Esophagus squamous epithelium (tissue), 5 donors: ENCODE measurements at regions not wholly inside any gene's neighbourhood (a gene's known extent, or its start where the extent isn't known, plus 50 kb on each side); places are given as distances from the start of the nearest gene placed in this dataset.

Experiments used
- DNase-seq: peaks from one replicate; lab custom pipeline; 2025; lab: John Stamatoyannopoulos, UW
- H3K27ac ChIP-seq, 4 donors: fragments of 200-600 bp; sonication (generic); one replicate each; pipeline ENCODE4 v1.5.1; 2016 to 2019; ENCODE audit warnings: mild to moderate bottlenecking in 1 of 4
- H3K27me3 ChIP-seq, 4 donors: fragments of 200-600 bp; sonication (generic); 1 replicate in 3 of 4; 2 replicates in 1 of 4; pipeline versions ENCODE4 v1.5.1 to v1.6.0; 2017 to 2021; ENCODE audit warnings: antibody characterized with exemption in 1 of 4
- H3K36me3 ChIP-seq, 3 donors: fragments of 200-600 bp; sonication (generic); one replicate each; pipeline ENCODE4 v1.5.1; 2016 to 2019
- H3K4me1 ChIP-seq, 3 donors: fragments of 200-600 bp; sonication (generic); one replicate each; pipeline ENCODE4 v1.5.1; 2017 to 2019
- H3K4me3 ChIP-seq, 4 donors: fragments of 200-600 bp; sonication (generic); 1 replicate in 3 of 4; 2 replicates in 1 of 4; pipeline ENCODE4 v1.5.1; 2016 to 2019; ENCODE audit warnings: mild to moderate bottlenecking in 2 of 4, moderate library complexity in 1 of 4
- H3K9me3 ChIP-seq, 3 donors: fragments of 200-600 bp; sonication (generic); one replicate each; pipeline ENCODE4 v1.5.1; 2016 to 2019
- POLR2A ChIP-seq, 4 donors: fragments of 450-650 bp; IDR thresholded peaks; one replicate each; pipeline ENCODE4 v1.6.1; 2017; ENCODE audit warnings: antibody characterized with exemption in 4 of 4, mild to moderate bottlenecking in 4 of 4, moderate library complexity in 3 of 4
- WGBS, 2 donors: methylation state at CpG; one replicate each; pipeline ENCODE4 v1.1.5; 2018; 5-methylcytosine and 5-hydroxymethylcytosine counted together
- intact Hi-C: fragments of 100-400 bp; cut with DNase I; formaldehyde crosslinking; loops from one replicate; pipeline ENCODE4 v1.15.0; 2022
- TF ChIP-seq, protein P1 (sequence below), 6 experiments: fragments of 450-650 bp in 4 of 6; fragments of 200-600 bp in 2 of 6; sonication (generic) in 2 of 6; IDR thresholded peaks; one replicate each; pipeline ENCODE4 v1.5.1; 2016 to 2019; ENCODE audit warnings: antibody characterized with exemption in 6 of 6, mild to moderate bottlenecking in 4 of 6, moderate library complexity in 4 of 6
- donor health status: DM: yes; HTN: yes; CAD: no.

DNA sequence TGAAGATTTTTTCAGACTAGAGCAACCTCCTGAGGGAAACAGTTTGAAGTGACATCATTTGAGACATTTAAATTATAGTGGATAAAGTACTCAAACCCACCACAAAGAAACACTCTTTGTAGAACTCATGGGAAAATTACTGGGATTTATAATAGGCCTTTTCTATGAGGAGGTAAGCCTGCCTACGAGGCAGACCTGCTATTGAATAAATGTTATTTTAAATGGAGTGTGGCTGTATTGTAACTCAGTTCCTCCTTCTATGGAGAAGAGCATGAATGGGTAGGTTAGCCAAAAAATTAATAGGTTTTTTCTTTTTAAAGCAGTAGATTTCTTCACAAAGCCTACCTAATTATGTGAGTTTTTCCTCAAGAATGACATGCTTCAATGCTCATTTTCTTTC is 63.7 kb upstream of the PLEKHA5 start:
- Histone ChIP-seq H3K27me3 (no peaks in the 10 kb centered on the region), H3K36me3 (no peaks in the 10 kb centered on the region), H3K9me3 (no peaks in the 10 kb centered on the region), H3K27ac (no peak overlapping the region), H3K4me1 (no peaks in the 10 kb centered on the region), H3K4me3 (no peak overlapping the region)
- DNase-seq = no peak
- intact Hi-C loops = no loop called here
- 63 to 89% methylated on average over 1 of the region's 1 CpG for WGBS, 2 donors
- TF ChIP-seq, protein P1, sequence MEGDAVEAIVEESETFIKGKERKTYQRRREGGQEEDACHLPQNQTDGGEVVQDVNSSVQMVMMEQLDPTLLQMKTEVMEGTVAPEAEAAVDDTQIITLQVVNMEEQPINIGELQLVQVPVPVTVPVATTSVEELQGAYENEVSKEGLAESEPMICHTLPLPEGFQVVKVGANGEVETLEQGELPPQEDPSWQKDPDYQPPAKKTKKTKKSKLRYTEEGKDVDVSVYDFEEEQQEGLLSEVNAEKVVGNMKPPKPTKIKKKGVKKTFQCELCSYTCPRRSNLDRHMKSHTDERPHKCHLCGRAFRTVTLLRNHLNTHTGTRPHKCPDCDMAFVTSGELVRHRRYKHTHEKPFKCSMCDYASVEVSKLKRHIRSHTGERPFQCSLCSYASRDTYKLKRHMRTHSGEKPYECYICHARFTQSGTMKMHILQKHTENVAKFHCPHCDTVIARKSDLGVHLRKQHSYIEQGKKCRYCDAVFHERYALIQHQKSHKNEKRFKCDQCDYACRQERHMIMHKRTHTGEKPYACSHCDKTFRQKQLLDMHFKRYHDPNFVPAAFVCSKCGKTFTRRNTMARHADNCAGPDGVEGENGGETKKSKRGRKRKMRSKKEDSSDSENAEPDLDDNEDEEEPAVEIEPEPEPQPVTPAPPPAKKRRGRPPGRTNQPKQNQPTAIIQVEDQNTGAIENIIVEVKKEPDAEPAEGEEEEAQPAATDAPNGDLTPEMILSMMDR (IDR thresholded peaks at IDR 0.05) = no peak
- TF ChIP-seq POLR2A (IDR thresholded peaks at IDR 0.05) = no peak

DNA sequence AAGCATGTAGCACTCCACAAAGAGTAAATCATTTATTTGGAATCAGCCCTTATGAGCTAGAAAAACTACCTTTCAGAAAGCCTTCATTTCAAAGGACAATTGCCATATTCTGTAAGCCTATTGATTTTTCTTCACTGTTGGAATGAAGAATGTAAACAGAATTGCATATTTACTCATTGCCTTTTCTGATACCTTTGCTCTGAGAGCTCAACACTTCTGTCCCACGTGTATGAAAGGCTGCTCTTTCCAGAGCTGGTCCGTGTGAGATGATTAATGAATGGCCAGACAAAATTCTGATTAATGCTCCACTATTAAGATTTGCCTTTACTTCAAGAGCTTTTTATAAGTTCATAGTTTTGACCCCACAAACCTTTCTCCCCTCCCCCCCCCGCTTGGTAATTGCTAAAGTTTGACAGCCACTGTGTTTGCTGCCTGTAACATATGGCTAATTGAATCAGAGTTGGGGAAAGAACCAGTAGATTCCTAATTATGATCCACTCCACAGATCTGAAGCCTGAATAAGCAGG is 63.0 kb upstream of the PLEKHA5 start:
- Histone ChIP-seq H3K27me3 (no peaks in the 10 kb centered on the region), H3K36me3 (no peaks in the 10 kb centered on the region), H3K4me3 (no peak overlapping the region), H3K9me3 (no peaks in the 10 kb centered on the region), H3K27ac (no peak overlapping the region), H3K4me1 (no peaks in the 10 kb centered on the region)
- DNase-seq = no peak
- WGBS, 2 donors = 40 to 52% methylated on average over 3 of the region's 3 CpGs
- TF ChIP-seq, protein P1 (IDR thresholded peaks at IDR 0.05) = no peak
- TF ChIP-seq POLR2A (IDR thresholded peaks at IDR 0.05) = no peak
- intact Hi-C loops = no loop called here

DNA sequence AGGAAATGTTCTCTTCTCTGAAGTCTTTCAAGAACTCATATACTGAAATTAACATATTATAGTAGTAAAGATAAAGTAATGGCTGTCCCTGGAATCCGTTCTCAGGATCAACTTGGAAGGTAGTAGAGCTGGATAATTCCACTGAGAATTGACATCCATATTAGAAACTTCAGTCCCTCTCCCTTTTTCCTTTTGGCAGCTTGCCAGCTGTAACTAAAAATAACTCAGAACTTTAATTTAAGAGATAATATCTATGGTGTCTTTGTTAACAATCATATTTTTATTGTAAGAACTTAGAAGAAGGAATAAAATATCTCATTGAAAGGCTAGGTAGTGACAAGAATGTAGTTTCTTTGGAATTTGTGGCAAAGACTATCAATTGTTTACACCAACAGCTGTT is 61.4 kb upstream of the PLEKHA5 start:
- 35 to 39% methylated on average over 1 of the region's 1 CpG for WGBS, 2 donors
- no peaks in the 10 kb centered on the region for H3K27me3 ChIP-seq
- H3K4me1 ChIP-seq = no peaks in the 10 kb centered on the region
- H3K9me3 ChIP-seq = no peaks in the 10 kb centered on the region
- no peak overlapping the region for H3K27ac ChIP-seq
- DNase-seq = no peak
- no peaks in the 10 kb centered on the region for H3K36me3 ChIP-seq
- H3K4me3 ChIP-seq = no peak overlapping the region
- intact Hi-C loops = no loop called here
- no peak for TF ChIP-seq POLR2A (IDR thresholded peaks at IDR 0.05)
- TF ChIP-seq, protein P1 (IDR thresholded peaks at IDR 0.05) = no peak

DNA sequence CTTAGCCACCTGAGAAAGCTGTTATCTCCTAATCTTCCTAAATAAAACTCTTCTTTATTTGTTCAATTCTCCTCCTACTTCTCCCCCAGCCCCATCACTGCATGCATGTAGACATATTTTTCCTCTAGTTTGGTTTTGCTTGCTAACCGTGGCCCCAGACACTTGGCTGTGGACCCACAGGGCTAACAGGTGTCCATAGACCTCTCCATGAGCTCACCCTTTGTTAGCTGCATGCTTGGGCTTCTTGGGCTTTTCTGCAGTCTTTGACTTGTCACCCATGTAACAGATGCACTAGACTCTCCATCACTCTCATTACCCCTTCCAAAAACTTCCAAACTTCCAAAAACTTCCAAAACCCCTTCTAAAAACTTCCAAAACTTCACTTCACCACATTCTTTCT is 59.2 kb upstream of the PLEKHA5 start:
- no peaks in the 10 kb centered on the region for H3K36me3 ChIP-seq
- H3K4me3 ChIP-seq = no peak overlapping the region
- TF ChIP-seq, protein P1 (IDR thresholded peaks at IDR 0.05) = no peak
- TF ChIP-seq POLR2A (IDR thresholded peaks at IDR 0.05) = no peak
- H3K27me3 ChIP-seq = no peaks in the 10 kb centered on the region
- no peak for DNase-seq
- no peaks in the 10 kb centered on the region for H3K9me3 ChIP-seq
- WGBS, 2 donors = 70% methylated on average over 1 of the region's 1 CpG
- H3K4me1 ChIP-seq = no peaks in the 10 kb centered on the region
- intact Hi-C loops = no loop called here
- H3K27ac ChIP-seq = no peak overlapping the region

DNA sequence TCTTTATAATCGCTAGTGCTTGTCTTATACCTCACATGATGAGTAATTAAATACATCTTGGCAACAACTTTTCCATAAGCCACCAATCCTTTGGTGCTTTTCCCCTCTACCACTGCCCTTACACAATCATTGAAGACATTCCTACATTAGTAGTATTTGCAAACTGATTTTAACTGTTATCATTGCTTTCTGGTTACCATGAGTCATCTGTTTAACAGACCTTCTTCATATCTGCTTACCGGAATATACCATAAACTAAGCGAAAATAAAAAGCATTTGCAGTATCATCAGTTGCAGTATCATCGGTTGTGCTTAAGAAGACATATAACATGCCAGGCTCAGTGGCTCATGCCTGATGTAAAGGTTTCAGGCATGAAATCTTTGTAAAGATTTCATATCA is 54.8 kb upstream of the PLEKHA5 start:
- Histone ChIP-seq H3K27ac (no peak overlapping the region), H3K4me3 (no peak overlapping the region), H3K27me3 (no peaks in the 10 kb centered on the region), H3K4me1 (no peaks in the 10 kb centered on the region), H3K36me3 (no peaks in the 10 kb centered on the region), H3K9me3 (no peaks in the 10 kb centered on the region)
- intact Hi-C loops = no loop called here
- WGBS, 2 donors = 71 to 80% methylated on average over 4 of the region's 4 CpGs
- DNase-seq = no peak
- TF ChIP-seq POLR2A (IDR thresholded peaks at IDR 0.05) = no peak
- TF ChIP-seq, protein P1 (IDR thresholded peaks at IDR 0.05) = no peak
